RCC 7860 (cell line): ENCODE measurements at regions not wholly inside any gene's neighbourhood (a gene's known extent, or its start where the extent isn't known, plus 50 kb on each side); places are given as distances from the start of the nearest gene placed in this dataset.
A peak's percentile ranks its signal among the peaks of the same experiment; 100 is the strongest.

Experiments used
- DNase-seq: peaks from one replicate; pipeline ENCODE4 v3.0.0-alpha.2; 2015; ENCODE audit warnings: low spot score
- FAIRE-seq: peaks from 2 replicates; lab custom pipeline; 2012; peaks lifted over from hg19 to GRCh38; lab: Jason Lieb, UNC

DNA sequence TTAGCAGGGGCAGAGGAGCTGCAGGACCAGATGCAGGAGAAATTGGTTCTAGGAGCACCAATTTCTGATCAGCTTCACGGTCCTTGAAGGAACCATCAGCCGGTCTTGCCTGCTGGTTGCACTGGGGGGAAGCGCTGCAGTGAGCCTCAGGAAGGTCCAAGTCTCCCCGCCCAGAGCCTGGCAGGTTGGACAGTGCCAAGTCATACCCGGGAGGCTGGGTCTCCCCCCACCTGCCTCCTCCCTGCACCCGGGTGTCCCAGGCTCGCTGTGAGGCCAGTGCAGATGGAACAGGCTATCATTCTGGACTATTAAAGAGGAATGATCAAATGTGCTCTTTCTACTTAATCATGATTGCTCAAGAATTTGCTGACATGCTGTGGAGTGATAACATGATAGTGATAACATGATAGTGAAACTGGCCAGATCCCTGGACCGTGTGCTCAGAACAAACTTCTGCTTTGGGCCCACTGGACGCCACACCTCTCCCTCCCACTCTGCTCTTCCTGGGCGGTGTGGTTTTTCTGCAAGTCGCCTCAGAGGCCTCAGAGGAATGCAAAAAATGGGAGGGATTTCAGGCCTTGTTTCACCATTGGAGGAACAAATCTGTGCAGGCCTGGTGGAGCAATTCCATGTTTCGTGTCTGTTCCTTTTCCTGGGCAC lies 236.0 kb downstream of the IRF8 start:
- FAIRE-seq (no peak), DNase-seq (no peak)

DNA sequence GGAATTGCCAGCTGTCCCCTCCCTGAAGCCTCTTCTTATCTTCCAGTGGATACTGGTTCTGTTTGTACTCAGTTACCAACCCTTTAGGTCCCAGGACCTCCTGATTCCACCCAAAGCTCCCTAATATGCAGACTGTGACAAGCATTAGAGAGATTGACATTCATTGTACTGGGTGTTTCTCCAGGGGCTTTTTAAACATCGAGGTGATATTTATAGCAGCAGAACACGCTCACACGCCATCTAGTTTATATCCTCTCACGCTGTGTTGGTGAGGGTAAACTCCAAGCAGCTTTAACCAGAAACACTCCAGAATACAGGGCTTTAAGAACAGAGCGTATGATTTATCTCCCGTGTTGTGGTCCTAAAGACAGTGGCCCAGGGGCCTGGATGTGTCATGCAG lies 238.4 kb downstream of the IRF8 start:
- FAIRE-seq (no peak), DNase-seq (no peak)

- no peak for DNase-seq
- no peak for FAIRE-seq
These were observed 239.4 kb downstream of the IRF8 start for GRCh38 chr16:86138121-86139085.

- no peak for DNase-seq
- no peak for FAIRE-seq
These were observed 243.9 kb downstream of the IRF8 start for GRCh38 chr16:86142801-86143236.

- no peak for FAIRE-seq
These were observed 244.7 kb downstream of the IRF8 start for GRCh38 chr16:86143666-86144065.

DNA sequence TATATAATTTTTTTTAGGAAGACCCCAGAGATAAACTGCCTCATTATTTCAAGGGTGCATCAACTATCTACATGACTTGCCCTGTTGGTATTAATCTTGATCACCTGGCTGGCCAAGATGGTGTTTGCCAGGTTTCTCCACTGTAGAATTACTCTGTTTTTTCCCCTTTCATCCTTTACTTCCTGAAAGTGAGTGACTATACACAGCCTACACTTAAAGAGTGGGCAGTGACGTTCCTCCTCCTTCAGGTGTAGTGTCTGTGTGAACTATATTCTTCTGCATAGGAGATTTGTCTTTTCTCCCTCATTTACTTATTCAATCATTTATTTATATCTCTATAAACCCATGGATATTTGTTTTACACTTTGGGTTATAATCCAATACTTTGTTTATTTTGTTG lies 246.7 kb downstream of the IRF8 start:
- no peak for FAIRE-seq
- DNase-seq, result no peak

More at GRCh38 chr16:86143666-86144065, 244.7 kb downstream of the IRF8 start:
- no peak for DNase-seq

DNA sequence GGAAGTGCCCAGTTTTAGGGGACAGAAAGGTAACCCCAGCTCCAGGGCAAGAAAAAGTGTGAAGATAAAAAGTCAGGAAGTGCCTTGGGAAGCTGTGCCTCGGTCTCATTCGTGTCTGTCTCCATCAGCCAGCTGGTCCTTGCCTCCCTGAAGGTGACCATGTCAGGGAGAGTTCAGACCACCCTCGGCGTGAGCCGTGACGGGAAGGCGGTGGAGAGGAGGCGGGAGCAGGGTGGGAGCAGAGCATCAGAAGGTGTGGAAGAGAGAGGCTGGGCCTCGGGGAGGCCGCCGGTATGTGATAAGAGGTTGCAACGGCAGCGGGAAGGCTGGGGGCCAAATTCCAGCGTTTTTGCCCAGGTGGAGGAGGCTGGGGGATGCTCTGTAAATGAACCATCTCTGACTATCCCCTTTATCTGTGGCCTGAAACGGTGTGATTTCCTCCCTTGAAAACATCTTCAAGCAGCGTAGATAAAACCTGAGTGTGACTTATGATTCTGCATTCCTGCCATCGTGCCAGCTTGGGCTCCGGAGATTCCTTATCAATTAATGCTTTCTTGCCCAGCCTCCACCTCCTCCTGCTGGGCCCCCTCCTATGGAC lies 251.8 kb downstream of the IRF8 start:
- FAIRE-seq (no peak), DNase-seq (no peak)

- DNase-seq (no peak), FAIRE-seq (no peak)
These were observed 252.4 kb downstream of the IRF8 start for GRCh38 chr16:86151239-86151851.

DNA sequence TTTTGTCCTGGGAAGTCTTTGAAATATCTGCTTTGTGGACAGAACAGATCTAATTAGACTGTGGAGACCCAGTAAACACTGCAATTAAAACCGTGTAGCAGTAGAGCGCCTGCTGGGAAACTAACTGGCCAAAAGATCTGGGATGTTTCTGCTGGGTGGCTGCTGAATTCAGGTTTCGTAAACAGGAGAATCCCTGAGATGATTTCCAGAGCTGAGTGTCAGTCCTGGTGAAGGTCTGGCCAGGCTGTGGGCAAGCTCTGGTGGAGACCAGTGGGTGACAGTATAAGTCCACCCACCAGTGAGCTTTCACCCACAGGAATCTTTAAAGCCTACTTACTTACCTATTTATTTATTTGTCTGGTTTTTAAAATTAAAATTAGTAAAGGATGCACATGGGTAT lies 257.2 kb downstream of the IRF8 start:
- no peak for FAIRE-seq
- DNase-seq, result no peak

- FAIRE-seq (no peak), DNase-seq (no peak)
These were observed 258.8 kb downstream of the IRF8 start for GRCh38 chr16:86157616-86158247.

GRCh38 chr16:86158688-86159360 lies 259.9 kb downstream of the IRF8 start:
- FAIRE-seq (no peak), DNase-seq (no peak)

DNA sequence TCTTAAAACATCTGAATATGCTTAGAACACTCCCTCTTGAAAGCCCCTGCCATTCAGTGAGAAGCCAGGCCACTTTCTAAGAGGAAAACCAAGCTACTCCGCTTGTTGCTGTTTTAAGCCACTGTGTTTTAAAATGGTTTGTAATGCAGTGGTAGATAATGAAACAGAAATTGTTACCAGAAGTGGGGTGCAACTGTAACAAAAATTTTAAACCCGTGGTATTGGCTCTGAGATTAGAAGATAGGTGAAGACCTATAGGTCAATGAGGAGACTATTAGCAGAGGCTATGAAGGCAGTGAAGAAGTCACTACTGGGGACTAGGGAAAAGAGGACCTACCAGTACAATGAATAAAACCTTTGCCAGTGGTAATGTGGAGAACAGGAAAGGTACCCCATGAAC lies 266.5 kb downstream of the IRF8 start:
- no peak for FAIRE-seq
- no peak for DNase-seq

GRCh38 chr16:86166414-86166813 lies 267.5 kb downstream of the IRF8 start:
- DNase-seq (no peak), FAIRE-seq (no peak)

DNA sequence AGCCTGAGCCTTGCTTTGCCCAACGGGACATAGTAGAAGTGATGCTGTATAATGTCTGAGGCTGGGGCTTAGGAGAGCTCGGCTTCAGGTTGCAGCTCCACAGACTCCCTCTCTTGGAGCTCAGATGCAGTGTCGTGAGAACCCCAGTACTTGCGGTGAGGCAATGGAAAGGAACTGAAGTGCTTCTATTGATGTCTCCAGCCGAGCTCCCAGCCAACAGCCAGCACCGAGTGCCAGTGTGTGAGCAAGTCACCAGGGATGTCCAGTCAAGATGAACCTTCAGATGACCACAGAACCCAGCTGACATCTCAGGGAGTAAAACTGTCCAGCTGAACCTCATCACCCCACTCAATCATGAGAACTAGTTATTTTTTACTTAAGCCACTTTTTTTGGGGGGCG lies 268.1 kb downstream of the IRF8 start:
- FAIRE-seq (no peak), DNase-seq (no peak)

DNA sequence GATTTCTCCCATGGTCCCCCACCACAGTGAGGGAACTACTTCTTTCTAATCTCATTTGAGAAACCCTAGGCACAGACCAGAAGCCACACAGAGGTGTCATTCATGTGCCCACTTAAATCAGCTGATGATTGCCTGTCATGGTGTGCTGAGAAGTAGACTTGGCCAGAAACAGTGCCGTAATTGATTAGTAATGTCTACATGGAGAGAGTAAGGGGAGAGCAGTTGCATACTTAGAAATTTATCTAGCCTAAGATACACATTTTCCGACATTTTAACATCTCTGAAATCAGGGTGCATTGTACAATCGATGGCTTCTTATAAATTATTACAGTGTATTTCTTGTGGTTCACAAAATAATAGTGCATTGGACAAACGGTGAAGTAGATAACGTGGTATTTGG lies 271.8 kb downstream of the IRF8 start:
- no peak for FAIRE-seq
- no peak for DNase-seq

- FAIRE-seq, result no peak
- peak; percentile 53 for DNase-seq
These were observed 272.4 kb downstream of the IRF8 start for GRCh38 chr16:86171329-86171728.

DNA sequence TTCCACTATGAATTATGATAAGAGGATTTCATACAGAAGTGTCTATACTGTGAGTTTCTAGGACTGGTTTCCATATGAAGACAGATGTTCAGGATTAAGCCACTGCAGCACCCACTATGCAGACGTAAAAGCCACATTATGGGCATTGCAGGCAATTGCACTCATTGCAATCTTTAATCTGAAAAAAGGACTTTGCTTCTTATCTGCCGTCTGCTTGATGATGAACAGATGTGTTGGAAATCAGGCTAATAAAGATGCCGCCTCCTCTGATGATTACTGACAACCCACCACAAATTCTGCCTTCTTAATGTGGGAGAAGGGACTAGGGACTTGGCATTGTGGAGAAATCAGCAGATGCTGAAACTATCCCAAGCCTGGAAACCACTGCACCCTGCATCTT lies 276.9 kb downstream of the IRF8 start:
- no peak for DNase-seq
- no peak for FAIRE-seq

DNA sequence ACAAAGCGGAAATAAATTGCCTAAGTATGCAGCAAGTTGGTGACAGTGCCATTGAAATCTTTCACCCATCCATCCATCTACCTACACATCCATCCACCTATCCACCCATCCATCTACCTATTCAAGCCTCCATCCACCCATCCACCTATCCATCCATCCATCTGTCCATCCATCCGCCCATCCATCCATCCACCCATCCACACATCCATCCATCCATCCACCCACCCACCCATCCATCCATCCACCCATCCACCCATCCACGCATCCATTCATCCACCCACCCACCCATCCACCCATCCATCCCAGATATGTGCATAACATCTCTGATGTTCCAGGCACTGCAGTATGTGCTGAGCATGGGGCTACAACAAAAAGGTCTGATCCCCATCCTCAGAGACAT lies 277.5 kb downstream of the IRF8 start:
- FAIRE-seq (no peak), DNase-seq (no peak)

DNA sequence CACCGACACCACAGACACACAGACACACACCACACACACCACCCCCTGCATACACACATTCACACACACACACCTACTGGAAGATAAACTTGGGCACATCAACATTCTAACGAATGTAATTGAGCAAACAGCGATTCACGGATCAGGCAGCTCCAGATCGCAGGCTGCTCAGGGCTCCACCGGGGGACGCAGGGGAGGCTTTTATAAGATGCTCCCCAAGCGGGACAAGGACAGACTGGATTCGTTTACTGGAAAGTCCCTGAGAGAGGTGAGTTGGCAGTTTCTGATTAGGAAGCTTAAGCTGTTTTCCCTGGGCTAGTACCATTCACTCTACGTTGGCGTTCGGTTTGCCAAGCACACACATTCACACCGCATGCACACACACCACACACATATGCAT lies 281.3 kb downstream of the IRF8 start:
- DNase-seq (no peak), FAIRE-seq (no peak)

GRCh38 chr16:86180780-86181179 lies 281.8 kb downstream of the IRF8 start:
- DNase-seq (no peak), FAIRE-seq (no peak)
